ENCODE measurements at regions not wholly inside any gene's neighbourhood (a gene's known extent, or its start where the extent isn't known, plus 50 kb on each side); places are given as distances from the start of the nearest gene placed in this dataset.

DNA sequence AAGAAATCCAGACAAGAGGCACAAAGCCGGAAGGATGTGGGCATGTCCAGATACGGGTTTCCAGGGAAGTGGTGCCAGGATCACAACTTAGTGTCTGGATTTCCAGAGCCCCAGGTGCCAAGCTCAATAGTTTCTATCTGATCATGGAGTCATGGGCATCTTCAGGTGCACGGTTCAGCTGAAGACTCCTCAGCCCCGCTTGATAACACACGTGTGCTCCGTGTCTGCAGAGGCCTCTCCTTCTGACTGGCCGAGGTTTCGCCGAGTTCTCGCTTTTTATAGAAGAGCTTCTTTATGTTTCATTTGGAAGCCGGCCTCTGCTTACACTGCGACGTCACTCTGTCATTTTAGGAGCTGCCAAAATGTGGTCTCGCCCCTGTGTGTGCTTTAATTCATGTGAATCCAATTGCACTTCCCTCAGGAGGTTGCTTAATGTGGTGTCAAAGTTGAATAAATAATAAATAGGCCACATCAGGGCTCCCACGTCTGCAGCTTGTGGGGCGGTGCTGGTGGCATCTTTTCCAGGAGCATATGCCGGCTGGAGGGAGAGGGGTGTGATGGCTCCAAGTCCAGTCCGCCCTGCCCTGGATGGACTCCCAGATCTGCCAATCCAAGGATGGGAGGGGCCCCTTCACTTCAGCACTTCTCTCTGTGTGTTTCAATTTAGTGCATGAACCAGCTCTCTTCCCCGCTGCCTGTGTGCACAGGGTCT is 1410.8 kb downstream of the TBC1D22A start:
- CTCF ChIA-PET = no interaction called here
- no peak overlapping the region for H2AFZ ChIP-seq (ENCODE audit: low read depth, low read length, poor library complexity, severe bottlenecking)
- POLR2A ChIA-PET = no interaction called here
- no peak for ATAC-seq
- H3K36me3 ChIP-seq (ENCODE audit: control insufficient read depth in 1 of 2, insufficient read depth in 2 of 2, low read length in 2 of 2) = no peaks in the 10 kb centered on the region
- no peak for TF ChIP-seq EZH2phosphoT487 (IDR thresholded peaks at IDR 0.05; ENCODE audit: borderline replicate concordance)
- TF ChIP-seq RAD21 (IDR thresholded peaks at IDR 0.05; ENCODE audit: low read depth) = no peak
- no peak for TF ChIP-seq SRF (IDR thresholded peaks at IDR 0.05; ENCODE audit: low read depth)
- no peak for TF ChIP-seq JUND (IDR thresholded peaks at IDR 0.05)
- no peak for TF ChIP-seq CEBPB (IDR thresholded peaks at IDR 0.05; ENCODE audit: low read depth)
- TF ChIP-seq ZFX (IDR thresholded peaks at IDR 0.05) = no peak
- no peak for TF ChIP-seq TCF7L2 (IDR thresholded peaks at IDR 0.05; ENCODE audit: borderline replicate concordance, extremely low read depth, insufficient read depth, insufficient read length)
- TF ChIP-seq, protein P1, sequence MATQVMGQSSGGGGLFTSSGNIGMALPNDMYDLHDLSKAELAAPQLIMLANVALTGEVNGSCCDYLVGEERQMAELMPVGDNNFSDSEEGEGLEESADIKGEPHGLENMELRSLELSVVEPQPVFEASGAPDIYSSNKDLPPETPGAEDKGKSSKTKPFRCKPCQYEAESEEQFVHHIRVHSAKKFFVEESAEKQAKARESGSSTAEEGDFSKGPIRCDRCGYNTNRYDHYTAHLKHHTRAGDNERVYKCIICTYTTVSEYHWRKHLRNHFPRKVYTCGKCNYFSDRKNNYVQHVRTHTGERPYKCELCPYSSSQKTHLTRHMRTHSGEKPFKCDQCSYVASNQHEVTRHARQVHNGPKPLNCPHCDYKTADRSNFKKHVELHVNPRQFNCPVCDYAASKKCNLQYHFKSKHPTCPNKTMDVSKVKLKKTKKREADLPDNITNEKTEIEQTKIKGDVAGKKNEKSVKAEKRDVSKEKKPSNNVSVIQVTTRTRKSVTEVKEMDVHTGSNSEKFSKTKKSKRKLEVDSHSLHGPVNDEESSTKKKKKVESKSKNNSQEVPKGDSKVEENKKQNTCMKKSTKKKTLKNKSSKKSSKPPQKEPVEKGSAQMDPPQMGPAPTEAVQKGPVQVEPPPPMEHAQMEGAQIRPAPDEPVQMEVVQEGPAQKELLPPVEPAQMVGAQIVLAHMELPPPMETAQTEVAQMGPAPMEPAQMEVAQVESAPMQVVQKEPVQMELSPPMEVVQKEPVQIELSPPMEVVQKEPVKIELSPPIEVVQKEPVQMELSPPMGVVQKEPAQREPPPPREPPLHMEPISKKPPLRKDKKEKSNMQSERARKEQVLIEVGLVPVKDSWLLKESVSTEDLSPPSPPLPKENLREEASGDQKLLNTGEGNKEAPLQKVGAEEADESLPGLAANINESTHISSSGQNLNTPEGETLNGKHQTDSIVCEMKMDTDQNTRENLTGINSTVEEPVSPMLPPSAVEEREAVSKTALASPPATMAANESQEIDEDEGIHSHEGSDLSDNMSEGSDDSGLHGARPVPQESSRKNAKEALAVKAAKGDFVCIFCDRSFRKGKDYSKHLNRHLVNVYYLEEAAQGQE (IDR thresholded peaks at IDR 0.05; ENCODE audit: low read depth) = no peak
- TF ChIP-seq ELF1 (IDR thresholded peaks at IDR 0.05; ENCODE audit: borderline replicate concordance, low read depth) = no peak
- no peak for TF ChIP-seq POLR2AphosphoS5 (IDR thresholded peaks at IDR 0.05; ENCODE audit: low read depth, low read length)
- H3K9ac ChIP-seq (ENCODE audit: low read length) = no peak overlapping the region
- intact Hi-C loops (cut with micrococcal nuclease) = no loop called here
- RAD21 ChIA-PET (ENCODE audit: low non-redundant PET in 1 of 2, low total read pairs in 2 of 2, uncharacterized antibody in 2 of 2, unreplicated experiment in 2 of 2) = no interaction called here
- H3K27me3 ChIP-seq (ENCODE audit: insufficient read depth, low read length) = peaks cover 4% of the 10 kb centered on the region; the same call in 1 of the 2 replicates
- H3K79me2 ChIP-seq (ENCODE audit: insufficient read depth, low read length) = no peaks in the 10 kb centered on the region
- no peaks in the 10 kb centered on the region for H3K9me2 ChIP-seq (ENCODE audit: insufficient read depth)
- H4K20me1 ChIP-seq (ENCODE audit: insufficient read depth) = no peaks in the 10 kb centered on the region
- H3K9me3 ChIP-seq (ENCODE audit: control insufficient read depth in 1 of 2, insufficient read depth in 1 of 2, low read depth in 1 of 2, low read length in 2 of 2) = no peaks in the 10 kb centered on the region; a peak in 1 of 4 replicates
- H3K4me1 ChIP-seq (ENCODE audit: control insufficient read depth in 1 of 2, insufficient read depth in 2 of 2, low read length in 2 of 2) = no peaks in the 10 kb centered on the region
- H3K4me3 ChIP-seq (replicated peaks in 1 of 2; ENCODE audit: low read depth in 1 of 2, low read length in 2 of 2) = no peak overlapping the region
- no peak for DNase-seq (ENCODE audit: low read depth, low spot score)
- H3K4me2 ChIP-seq (ENCODE audit: low read length) = no peak overlapping the region
- H3K27ac ChIP-seq (ENCODE audit: low read depth, low read length) = no peak overlapping the region
- no TSS peak for BruUV-seq (replicated peaks)
